ENCODE measurements at regions not wholly inside any gene's neighbourhood (a gene's known extent, or its start where the extent isn't known, plus 50 kb on each side); places are given as distances from the start of the nearest gene placed in this dataset.

DNA sequence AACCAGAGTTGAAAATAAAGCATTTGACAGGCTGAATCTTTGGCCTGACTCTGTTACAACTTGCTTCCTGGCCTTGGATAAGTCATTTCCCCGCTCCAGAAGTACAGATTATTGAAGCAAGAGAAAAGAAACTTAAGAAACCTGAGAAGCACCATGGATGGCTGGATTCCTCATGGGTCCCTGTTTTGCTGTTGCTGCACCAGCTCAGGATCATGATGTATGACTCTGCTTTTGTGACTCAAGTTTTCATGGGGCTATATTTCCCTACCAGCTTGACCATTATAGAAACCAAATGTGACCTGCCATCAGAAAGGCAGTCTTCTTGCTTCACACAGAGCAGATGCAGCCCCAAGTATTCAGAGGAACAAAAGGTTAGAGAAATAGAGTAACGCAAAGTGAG, 921.8 kb downstream of the BCL11B start:
- POLR2A ChIA-PET, result no interaction called here
- Mint-ChIP-seq H3K27me3 (ENCODE audit: low read depth) (peaks cover 2% of the 10 kb centered on the region; the same call in 1 of the 2 replicates), H3K36me3 (no peaks in the 10 kb centered on the region), H3K27ac (no peak overlapping the region), H3K9me3 (peaks cover 4% of the 10 kb centered on the region), H3K4me1 (peaks cover 12% of the 10 kb centered on the region), H3K4me3 (no peak overlapping the region)
- TF ChIP-seq NFE2L1 (CRISPR knock-in tag; IDR thresholded peaks at IDR 0.05), result no peak
- TF ChIP-seq, protein P1, sequence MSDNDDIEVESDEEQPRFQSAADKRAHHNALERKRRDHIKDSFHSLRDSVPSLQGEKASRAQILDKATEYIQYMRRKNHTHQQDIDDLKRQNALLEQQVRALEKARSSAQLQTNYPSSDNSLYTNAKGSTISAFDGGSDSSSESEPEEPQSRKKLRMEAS (CRISPR knock-in tag; IDR thresholded peaks at IDR 0.05), result no peak
- TF ChIP-seq SMAD3 (CRISPR knock-in tag; IDR thresholded peaks at IDR 0.05; ENCODE audit: borderline replicate concordance), result no peak
- TF ChIP-seq, protein P2, sequence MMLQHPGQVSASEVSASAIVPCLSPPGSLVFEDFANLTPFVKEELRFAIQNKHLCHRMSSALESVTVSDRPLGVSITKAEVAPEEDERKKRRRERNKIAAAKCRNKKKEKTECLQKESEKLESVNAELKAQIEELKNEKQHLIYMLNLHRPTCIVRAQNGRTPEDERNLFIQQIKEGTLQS (CRISPR knock-in tag; conservative IDR thresholded peaks at IDR 0.05), result no peak
- TF ChIP-seq TCF7 (CRISPR knock-in tag; IDR thresholded peaks at IDR 0.05; ENCODE audit: low read depth), result no peak
- TF ChIP-seq CREM (CRISPR knock-in tag; IDR thresholded peaks at IDR 0.05), result no peak
- no peak for TF ChIP-seq CBFB (CRISPR knock-in tag; IDR thresholded peaks at IDR 0.05; ENCODE audit: low read depth)
- TF ChIP-seq, protein P3, sequence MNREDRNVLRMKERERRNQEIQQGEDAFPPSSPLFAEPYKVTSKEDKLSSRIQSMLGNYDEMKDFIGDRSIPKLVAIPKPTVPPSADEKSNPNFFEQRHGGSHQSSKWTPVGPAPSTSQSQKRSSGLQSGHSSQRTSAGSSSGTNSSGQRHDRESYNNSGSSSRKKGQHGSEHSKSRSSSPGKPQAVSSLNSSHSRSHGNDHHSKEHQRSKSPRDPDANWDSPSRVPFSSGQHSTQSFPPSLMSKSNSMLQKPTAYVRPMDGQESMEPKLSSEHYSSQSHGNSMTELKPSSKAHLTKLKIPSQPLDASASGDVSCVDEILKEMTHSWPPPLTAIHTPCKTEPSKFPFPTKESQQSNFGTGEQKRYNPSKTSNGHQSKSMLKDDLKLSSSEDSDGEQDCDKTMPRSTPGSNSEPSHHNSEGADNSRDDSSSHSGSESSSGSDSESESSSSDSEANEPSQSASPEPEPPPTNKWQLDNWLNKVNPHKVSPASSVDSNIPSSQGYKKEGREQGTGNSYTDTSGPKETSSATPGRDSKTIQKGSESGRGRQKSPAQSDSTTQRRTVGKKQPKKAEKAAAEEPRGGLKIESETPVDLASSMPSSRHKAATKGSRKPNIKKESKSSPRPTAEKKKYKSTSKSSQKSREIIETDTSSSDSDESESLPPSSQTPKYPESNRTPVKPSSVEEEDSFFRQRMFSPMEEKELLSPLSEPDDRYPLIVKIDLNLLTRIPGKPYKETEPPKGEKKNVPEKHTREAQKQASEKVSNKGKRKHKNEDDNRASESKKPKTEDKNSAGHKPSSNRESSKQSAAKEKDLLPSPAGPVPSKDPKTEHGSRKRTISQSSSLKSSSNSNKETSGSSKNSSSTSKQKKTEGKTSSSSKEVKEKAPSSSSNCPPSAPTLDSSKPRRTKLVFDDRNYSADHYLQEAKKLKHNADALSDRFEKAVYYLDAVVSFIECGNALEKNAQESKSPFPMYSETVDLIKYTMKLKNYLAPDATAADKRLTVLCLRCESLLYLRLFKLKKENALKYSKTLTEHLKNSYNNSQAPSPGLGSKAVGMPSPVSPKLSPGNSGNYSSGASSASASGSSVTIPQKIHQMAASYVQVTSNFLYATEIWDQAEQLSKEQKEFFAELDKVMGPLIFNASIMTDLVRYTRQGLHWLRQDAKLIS (CRISPR knock-in tag; IDR thresholded peaks at IDR 0.05; ENCODE audit: borderline replicate concordance), result no peak
- TF ChIP-seq, protein P4, sequence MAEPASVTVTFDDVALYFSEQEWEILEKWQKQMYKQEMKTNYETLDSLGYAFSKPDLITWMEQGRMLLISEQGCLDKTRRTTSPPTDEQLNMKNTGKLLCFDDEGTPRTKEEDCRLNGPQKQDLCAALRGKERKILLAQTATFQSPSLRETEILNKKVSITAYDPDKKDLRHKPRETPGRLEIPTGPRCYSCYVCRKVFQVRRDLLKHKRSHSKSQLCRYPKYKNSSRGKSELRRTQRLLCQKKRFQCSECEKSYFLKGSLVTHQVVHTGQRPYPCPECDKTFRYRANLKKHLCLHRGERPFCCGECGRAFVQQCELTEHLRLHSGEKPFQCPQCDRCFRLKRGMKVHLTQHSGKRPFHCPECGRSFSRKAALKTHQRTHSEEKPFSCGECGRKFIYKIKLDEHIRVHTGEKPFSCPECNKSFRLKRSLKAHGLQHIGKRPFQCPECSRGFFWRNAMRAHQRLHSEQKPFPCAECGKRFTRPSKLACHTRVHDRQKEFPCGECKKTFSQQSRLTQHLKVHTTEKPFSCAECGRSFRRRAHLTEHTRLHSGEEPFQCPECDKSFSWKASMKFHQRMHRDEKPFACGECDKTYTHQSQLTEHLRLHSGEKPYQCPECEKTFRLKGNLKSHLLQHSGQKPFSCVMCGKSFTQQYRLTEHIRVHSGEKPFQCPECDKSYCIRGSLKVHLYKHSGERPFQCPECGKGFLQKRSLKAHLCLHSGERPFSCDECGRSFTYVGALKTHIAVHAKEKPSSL (CRISPR knock-in tag; conservative IDR thresholded peaks at IDR 0.05), result no peak
- TF ChIP-seq, protein P5, sequence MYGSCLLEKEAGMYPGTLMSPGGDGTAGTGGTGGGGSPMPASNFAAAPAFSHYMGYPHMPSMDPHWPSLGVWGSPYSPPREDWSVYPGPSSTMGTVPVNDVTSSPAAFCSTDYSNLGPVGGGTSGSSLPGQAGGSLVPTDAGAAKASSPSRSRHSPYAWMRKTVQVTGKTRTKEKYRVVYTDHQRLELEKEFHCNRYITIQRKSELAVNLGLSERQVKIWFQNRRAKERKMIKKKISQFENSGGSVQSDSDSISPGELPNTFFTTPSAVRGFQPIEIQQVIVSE (CRISPR knock-in tag; IDR thresholded peaks at IDR 0.05; ENCODE audit: borderline replicate concordance), result no peak
- TF ChIP-seq, protein P6, sequence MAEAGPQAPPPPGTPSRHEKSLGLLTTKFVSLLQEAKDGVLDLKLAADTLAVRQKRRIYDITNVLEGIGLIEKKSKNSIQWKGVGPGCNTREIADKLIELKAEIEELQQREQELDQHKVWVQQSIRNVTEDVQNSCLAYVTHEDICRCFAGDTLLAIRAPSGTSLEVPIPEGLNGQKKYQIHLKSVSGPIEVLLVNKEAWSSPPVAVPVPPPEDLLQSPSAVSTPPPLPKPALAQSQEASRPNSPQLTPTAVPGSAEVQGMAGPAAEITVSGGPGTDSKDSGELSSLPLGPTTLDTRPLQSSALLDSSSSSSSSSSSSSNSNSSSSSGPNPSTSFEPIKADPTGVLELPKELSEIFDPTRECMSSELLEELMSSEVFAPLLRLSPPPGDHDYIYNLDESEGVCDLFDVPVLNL (CRISPR knock-in tag; IDR thresholded peaks at IDR 0.05; ENCODE audit: borderline replicate concordance, low read depth), result no peak
- TF ChIP-seq SMAD4 (CRISPR knock-in tag; IDR thresholded peaks at IDR 0.05), result no peak
- DNase-seq (ENCODE audit: low spot score) (no peak), ATAC-seq (no peak)
- CTCF ChIA-PET, result no interaction called here

DNA sequence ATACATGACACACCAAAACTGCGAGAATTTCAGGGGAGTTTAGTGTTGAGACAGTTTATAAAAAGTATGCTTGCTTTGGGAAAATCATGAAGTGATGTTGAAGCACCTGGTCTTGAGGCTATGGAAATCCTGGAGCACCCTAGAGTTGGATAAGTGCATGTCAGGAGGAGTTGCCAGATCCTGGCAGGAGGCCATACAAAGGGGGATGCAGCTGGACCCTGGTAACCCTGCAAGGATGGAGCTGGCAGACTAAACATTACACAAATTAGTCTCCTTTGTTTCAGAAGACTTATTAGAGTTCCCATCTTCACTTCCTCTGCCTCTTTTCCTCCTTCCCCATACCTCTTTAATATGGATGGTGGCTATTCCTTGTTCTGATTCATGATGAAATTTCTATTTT, 907.0 kb downstream of the BCL11B start:
- CTCF ChIA-PET, result no interaction called here
- Mint-ChIP-seq H3K27ac (no peak overlapping the region), H3K4me1 (peaks cover 5% of the 10 kb centered on the region), H3K4me3 (no peak overlapping the region), H3K36me3 (peaks cover 30% of the 10 kb centered on the region), H3K27me3 (ENCODE audit: low read depth) (no peaks in the 10 kb centered on the region; the same call in 1 of the 2 replicates), H3K9me3 (peaks cover 47% of the 10 kb centered on the region)
- ATAC-seq (no peak), DNase-seq (ENCODE audit: low spot score) (no peak)
- POLR2A ChIA-PET, result no interaction called here
- TF ChIP-seq CBFB (CRISPR knock-in tag; IDR thresholded peaks at IDR 0.05; ENCODE audit: low read depth) (no peak), TEAD4 (CRISPR knock-in tag; IDR thresholded peaks at IDR 0.05) (no peak), FOXJ3 (CRISPR knock-in tag; IDR thresholded peaks at IDR 0.05; ENCODE audit: borderline replicate concordance) (no peak), ELF4 (CRISPR knock-in tag; IDR thresholded peaks at IDR 0.05; ENCODE audit: low read depth) (no peak), PRRX2 (CRISPR knock-in tag; IDR thresholded peaks at IDR 0.05) (no peak), RELA (CRISPR knock-in tag; IDR thresholded peaks at IDR 0.05; ENCODE audit: borderline replicate concordance) (no peak)
- TF ChIP-seq, protein P7, sequence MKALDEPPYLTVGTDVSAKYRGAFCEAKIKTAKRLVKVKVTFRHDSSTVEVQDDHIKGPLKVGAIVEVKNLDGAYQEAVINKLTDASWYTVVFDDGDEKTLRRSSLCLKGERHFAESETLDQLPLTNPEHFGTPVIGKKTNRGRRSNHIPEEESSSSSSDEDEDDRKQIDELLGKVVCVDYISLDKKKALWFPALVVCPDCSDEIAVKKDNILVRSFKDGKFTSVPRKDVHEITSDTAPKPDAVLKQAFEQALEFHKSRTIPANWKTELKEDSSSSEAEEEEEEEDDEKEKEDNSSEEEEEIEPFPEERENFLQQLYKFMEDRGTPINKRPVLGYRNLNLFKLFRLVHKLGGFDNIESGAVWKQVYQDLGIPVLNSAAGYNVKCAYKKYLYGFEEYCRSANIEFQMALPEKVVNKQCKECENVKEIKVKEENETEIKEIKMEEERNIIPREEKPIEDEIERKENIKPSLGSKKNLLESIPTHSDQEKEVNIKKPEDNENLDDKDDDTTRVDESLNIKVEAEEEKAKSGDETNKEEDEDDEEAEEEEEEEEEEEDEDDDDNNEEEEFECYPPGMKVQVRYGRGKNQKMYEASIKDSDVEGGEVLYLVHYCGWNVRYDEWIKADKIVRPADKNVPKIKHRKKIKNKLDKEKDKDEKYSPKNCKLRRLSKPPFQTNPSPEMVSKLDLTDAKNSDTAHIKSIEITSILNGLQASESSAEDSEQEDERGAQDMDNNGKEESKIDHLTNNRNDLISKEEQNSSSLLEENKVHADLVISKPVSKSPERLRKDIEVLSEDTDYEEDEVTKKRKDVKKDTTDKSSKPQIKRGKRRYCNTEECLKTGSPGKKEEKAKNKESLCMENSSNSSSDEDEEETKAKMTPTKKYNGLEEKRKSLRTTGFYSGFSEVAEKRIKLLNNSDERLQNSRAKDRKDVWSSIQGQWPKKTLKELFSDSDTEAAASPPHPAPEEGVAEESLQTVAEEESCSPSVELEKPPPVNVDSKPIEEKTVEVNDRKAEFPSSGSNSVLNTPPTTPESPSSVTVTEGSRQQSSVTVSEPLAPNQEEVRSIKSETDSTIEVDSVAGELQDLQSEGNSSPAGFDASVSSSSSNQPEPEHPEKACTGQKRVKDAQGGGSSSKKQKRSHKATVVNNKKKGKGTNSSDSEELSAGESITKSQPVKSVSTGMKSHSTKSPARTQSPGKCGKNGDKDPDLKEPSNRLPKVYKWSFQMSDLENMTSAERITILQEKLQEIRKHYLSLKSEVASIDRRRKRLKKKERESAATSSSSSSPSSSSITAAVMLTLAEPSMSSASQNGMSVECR (CRISPR knock-in tag; IDR thresholded peaks at IDR 0.05; ENCODE audit: borderline replicate concordance), result no peak
- TF ChIP-seq, protein P4 (CRISPR knock-in tag; conservative IDR thresholded peaks at IDR 0.05), result no peak

All from WTC11 (cell line).